Forelimb muscle (tissue), 1 donor: ENCODE measurements at regions not wholly inside any gene's neighbourhood (a gene's known extent, or its start where the extent isn't known, plus 50 kb on each side); places are given as distances from the start of the nearest gene placed in this dataset.

ENCODE experiments used
- DNase-seq: peaks from one replicate; pipeline ENCODE4 v3.0.0-alpha.2; 2013; ENCODE audit warnings: low read depth

DNA sequence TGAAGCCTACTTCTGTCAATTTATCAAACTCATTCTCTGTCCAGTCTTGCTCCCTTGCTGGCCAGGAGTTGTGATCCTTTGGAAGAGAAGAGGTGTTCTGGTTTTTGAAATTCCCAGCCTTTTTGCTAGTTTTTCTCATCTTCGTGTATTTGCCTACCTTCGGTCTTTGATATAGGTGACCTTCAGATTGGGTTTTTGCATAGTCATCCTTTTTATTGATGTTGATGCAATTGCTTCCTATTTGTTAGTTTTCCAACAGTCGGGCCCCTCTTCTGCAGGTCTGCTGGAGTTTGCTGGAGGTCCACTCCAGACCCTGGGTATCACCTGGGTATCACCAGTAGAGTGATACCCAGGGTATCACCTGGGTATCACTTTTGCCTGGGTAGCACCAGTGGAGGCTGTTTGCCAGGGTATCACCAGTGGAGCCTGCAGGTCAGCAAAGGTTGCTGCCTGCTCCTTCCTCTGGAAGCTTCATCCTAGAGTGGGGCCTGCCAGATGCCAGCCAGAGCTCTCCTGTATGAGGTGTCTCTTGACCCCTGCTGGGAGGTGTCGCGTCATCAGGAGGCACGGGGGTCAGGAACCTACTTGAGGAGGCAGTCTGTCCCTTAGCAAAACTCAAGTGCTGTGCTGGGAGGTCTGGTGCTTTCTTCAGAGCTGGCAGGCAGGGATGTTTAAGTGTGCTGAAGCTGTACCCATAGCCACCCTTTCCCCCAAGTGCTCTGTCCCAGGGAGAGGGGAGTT is 684.2 kb downstream of the PCDH18 start:
- DNase-seq: no peak

DNA sequence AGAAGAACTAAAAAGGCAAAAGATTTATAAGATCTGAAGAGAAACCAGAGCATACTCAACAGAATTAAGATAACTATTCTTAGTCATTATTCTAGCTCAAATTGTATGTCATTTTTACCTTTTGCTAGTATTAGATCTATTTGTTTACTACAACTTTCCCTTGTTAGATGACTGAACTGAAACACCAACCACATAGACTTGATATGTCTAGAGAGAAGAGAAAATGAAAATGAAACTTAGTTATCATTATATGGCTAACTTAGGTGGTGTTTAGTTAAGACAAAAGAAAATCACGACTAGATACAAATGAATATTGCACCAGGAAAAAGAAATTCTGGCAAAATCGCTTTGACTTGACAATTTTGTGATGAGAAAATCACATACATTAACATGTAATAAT is 690.8 kb downstream of the PCDH18 start:
- no peak for DNase-seq

DNA sequence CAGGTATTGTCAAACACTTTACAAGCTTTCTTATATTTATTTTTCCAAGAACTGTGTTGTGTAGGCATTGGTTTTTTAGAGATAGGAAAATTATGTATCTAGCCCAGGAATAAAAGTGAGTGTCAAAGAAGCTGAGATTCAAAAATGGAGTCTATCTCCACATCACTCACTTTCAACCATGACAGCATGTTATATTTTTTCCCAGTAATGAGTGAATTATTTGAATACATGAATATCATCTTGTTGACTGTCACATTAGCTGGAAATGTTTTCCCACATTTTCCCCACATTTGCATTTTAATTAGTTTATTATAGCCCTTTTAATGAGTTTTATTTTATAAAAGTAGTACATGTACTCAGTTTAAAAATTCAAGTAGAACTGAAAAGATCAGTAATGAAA is 693.7 kb downstream of the PCDH18 start:
- no peak for DNase-seq

DNA sequence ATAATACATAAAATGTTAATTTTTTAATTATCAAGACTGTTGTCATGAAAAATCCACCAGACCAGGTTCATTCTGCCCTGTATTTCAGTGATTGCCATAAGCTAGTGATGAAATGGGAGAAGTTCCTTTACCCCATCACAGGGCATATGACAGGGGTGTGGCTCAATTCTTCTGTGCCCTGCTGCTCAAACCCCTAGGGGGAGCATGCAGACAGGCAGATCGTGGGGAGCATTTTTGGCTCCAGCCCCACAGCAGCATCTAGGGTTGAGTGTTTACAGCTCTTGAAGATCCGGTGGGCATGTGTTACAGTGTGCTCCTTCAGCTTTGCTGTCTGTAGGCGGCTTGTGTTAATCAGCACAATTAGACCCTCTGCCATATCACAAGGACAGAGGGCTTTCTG is 700.7 kb downstream of the PCDH18 start:
- no peak for DNase-seq

DNA sequence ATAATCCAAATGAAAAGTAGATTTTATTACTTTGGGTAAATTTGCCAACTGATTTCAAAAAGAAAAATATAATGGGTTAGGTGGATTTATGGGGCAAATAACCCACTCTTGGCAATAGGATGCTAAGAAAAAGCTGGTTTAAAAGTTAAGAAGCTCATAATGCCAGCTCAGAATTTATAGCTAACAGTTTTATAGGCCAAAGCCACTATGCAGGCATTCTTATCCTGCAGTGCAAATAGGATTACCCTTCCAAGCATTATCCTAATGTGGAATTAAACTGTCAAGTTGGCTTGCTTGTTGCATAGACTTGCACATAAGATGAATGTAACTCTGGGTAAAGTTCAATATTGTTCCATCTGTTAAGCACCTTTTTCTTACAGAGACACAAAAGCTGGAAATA is 703.0 kb downstream of the PCDH18 start:
- no peak for DNase-seq

DNA sequence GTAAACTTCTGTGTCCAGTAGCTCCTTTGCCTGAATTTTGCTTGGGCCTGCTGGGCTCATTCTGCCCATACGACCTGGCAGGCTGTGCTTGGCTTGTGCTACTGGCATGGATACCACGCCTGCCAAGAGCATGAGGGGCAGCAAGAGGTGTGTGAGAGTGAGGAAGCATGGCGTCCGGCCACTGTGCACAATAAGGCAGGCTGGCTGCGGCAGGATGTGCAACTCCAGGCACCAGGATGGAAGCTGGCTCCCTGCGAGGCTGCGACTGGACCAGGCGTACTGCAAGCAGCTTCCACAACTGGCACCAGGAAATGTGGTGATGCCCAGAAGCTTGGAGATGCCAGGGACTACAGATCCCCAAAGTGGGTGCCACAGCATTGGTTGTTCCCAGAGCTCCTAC is 709.3 kb downstream of the PCDH18 start:
- no peak for DNase-seq

DNA sequence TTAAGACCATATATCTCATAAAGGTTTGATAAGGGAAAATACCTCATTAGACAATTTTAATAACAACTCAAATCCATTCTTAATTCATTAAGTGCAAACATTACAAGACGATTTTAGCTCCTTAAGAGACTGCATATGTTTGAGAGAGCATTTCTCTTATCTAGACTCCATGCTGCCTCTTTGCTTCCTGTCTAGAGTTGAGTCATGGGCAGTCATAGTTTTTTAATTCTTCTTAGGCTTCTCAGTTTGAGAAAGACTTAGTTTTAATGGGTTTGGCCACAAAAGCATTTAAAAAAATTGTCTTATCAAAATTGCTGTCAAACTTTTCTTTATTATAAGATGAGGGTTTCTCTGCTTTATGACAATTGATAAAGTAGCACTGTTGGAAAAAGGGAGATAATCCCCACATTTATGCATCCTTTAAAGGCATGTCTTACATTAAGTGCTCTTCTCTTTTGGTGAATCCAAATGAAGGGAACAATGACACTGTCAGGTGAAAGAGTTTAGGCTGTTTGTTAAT is 713.4 kb downstream of the PCDH18 start:
- no peak for DNase-seq

DNA sequence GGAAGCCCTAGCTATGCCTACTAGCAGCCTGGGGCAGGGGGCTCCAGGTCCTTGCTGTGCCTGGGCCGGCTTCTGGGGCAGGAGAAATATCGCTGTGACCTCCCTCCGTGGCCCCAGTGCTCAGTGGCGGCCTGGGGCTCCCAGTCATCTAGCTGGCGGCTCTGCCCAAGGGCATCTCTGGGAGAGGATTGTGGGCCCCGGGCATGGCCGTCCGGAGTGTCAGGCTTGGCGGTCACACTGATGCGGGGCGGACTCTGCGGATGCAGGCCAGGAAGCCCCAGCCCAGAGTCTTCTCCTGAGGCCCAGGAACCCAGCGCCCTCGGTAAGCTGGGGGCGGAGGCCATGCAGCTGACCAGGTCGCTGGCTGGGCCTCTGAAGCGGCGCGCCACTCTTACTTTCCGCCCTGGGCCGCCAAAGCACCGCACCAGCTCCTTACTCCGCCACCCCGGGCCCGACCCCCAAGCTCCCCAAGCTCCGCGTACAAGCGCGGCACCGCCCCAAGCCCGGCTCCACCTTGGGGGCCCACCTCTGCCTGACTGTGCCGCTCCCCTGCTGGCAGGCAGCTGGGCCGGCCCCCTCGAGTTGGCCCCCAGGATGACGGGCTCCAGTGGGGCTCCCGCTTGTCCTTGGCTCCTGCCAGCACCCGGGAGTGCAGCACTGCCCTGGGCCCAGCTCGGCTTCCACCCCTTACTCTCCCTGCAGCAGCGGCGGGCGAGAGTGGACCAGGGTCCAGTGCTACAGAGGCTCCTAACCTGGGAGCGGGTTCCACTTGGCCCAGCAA is 720.0 kb downstream of the PCDH18 start:
- no peak for DNase-seq

DNA sequence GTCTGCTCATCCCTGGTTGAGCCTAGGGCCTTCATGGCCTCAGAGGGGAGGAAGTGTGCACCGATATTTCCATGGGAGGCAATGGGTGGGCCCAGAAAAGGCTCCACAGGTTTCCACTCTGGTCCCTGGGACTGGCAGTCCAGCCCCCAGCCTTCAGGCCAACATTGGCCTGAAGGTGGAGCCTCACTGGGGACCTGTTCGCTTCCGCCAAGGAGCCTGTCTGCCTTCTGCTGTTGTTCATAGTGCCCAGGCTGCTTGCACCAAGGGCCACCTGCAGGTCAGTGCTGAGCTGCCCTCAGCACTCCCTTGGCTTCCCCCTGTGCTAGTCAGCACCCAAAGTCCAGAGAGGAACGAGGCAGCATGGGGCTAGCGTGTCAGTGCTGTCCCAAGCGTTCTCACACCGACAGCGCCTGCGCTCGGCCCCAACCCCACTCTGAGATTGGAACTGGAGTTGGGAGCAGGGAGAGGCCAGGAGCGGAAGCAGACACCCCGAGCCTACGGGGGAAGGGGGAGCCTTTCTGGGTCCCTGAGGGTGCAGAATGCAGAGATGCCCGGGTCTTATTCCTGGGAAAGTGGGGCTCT is 720.7 kb downstream of the PCDH18 start:
- DNase-seq: no peak

DNA sequence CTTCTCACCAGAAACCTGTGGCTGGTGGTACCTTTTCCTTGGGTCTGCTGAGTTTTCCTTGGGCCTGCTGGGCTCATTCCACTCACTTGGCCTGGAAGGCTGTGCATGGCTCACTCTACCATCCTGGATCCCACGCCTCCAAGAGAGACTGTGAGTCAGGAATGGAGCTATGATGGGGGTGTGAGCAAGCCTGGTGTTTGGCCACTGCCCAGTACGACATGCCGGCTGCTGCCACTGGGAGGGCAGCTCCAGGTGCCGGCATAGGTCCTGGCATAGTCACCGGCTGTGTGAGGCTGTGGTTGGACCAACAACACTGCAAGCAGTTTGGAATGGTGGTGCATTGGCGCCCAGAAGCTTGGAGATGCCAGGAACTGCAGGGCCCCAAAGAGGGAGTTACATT is 721.7 kb downstream of the PCDH18 start:
- no peak for DNase-seq

DNA sequence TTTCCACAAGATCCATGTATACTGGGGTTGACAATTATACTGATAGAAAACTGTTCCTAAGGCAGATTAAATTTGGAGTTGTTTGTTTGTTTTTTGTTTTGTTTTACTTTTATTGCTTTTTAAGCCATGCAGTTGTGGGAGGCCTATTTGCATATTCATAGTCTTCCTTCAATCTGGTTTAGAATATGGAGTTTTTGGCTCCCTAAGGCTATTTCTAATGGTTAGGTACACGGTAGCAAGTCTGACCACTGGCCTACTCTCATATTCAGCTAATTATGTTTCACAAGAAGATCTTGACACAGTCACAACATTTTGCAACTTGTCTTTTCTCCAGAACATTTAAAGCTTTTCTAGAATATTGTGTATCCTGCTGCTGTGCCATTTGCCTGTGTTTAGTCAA is 725.5 kb downstream of the PCDH18 start:
- DNase-seq: no peak

DNA sequence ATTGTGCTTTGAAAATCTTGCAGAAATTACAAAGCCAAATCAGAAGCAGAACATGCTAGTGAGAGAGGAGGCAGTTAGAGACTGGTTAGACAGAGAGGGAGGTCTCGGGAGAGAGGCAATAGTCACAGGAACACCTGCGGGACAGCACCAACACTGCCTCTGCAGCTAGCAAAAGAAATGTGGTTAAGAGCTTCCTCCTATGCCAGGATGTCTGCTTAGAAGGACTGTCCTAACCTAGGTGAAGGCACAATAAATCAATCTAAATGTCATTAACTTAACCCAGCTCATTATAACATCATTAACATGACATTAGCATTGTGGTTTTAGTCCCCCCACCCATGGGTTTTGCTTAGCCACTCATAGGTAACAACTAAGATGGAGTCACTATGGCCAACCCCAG is 726.7 kb downstream of the PCDH18 start:
- DNase-seq: no peak

DNA sequence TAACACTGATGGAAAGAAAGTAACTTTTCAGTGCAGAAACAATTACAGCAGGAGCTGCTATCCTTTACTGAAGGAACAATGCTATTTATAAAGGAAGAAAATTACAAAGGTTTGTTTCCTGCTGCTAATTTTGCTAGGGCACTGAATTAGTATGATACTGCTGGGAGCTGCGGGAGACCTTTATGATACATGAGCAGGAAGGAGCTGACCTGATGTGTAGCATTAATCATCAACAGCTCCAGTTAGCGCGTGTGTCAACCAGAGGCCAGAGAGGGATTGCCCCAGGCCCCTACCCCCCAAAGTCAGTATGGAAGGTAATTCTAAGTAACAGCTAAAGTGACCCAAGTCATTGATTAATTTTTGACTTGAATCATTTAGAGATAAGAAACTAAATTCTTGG is 728.9 kb downstream of the PCDH18 start:
- DNase-seq: no peak

DNA sequence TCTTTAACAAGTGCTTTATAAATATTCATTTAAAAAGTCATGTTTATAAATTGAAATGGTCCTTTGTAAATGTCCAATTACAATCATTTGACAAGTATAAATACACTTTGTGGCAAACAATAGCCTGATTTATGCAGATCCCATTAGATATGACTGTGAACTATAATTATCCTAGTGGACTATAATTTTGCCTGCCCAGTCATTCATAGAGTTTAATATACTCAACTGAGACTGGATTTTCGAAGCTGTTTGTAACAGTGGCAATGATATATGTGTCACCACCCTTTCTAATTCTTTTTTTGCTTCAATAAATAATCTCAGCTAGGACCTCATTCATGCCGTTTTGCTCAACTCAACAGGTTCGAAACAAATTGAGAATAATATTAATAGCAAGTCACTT is 732.0 kb downstream of the PCDH18 start:
- no peak for DNase-seq

DNA sequence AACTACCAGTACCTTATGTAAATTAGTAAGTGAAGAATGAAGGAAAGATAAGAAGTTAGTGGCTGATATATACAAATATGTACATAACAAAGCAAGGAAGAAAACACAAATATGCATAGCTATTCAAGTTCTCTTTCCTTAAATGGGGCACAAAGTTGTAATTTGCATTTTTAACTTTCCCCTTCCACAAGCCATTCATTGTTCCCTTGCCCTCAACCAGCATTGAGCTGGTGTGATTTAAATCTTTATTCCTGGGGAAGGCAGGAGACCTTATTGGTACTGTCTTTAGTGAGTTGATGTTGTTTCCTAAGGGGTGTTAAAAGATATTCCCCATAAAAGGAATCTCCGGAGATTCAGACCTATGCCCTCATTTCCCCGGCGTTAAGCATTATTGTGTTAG is 735.3 kb downstream of the PCDH18 start:
- no peak for DNase-seq

DNA sequence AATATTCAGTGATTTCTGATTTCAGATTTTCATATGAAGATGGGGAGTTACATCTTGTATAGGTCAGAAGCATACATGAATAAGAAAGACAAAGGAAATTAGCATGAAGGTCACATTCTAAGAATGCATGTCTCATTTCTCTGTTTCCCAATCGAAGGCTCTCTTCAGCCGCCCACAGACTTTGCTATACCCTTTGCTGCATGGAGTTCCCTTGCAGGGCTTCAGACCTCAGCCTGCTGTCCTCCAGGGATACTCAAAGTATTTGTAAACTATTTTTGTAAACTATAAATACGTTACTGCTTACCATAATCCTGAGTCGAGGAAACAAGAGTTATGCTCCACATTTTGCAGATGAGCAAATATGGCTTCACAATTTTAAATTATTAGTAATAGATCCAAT is 738.4 kb downstream of the PCDH18 start:
- DNase-seq: no peak

DNA sequence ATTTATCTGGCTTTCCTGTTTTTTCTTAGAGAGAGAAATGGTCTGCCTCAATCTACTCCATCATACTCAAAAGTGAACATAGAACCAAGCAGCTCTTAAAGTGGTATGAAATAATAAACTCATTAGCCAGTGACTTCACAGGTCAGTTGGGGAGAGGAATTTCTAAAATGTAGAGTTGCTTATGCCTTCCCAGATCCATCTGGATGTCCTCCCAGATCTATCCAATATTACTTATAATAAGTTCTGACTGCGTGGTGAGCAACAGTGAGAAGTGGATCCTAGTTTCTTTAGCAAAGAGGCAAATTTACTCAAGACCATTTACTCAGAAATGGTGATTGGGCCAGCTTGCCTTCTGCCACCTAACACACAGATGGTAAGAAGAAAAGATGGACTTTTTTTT is 748.0 kb downstream of the PCDH18 start:
- DNase-seq: no peak

DNA sequence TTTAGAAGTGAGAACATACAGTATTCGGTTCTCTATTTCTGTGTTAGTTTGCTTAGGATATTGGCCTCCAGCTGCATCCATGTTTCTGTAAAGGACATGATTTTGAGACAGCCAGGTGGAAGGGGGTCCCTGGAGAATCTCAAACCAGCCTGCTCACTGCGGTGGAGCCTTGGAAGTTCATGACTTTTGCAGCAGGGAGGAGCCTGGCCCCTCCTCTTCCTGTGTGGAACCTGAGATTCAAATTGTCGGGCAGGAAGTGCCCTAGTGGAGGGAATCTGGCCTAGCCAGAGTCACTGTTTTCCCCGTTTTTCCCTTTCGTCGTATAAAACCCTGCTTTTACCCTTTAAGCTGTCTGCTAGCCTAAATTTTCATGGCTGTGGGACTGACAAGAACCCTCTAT is 762.6 kb downstream of the PCDH18 start:
- DNase-seq: no peak

DNA sequence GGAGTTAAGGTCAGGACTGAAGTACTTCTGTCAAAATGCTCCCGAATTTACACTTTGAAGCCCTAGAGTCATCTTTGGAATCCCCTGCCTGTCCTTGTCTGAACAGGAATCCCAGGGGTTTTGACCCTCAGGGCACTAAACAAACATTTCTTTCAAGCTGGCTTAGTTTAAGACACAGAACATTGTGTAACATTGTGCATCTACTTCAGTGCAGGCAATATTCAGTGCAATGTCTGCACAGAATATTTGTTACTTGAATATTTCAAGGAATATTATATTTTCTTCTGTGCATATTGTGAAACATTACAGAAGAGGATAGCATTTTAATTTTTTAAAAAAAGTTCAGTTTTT is 763.4 kb downstream of the PCDH18 start:
- DNase-seq: no peak

DNA sequence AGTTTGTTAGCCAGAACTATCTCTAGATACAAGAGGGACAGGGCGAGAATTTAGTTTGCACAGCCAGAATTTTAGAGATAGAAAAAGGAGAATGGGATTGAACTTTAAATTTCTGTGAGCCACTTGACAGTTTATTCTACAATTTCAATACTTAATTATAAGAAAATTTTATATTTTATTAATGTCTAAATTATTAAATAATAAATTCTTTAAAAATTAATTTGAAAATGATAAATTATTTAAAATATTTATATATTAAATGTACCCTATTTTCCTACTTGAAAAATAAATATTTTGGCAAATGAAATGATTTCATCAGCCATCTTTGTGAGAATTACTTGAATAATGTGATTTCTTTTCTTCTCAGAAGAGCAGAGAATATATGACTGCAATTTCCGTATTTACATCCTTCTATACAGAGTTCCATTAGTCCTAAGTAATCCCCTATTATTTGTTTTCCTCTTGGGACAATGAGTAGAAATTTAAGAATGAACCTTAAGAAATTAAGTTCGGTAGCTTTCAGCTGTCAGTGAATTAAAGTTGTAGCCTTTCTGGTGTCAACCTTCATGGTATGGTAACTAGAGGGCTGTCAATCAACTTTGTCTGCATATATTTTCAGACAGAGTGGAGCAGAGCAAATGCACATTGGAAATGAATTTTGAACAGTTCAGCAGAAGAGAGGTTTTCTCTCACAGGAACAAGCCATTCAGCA is 763.9 kb downstream of the PCDH18 start:
- DNase-seq: no peak

DNA sequence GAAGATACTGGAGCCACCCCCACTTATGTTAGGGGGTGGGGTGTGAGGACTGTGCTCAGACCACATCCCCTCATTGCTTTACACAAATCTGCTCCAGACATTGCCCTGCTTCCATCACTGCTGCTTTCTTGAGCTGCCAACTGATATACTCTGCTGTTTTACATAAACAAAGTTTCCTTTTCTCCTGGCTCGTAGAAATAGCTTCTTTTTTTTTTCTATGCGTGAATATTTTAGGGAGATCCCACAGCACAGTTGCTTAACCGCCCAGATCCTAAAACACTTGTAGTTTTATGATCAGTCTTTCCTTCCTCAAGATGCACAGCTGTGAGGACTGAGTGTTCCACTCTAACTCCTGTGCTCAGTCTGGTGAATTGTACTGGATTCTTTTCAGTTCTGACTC is 768.4 kb downstream of the PCDH18 start:
- DNase-seq: no peak

DNA sequence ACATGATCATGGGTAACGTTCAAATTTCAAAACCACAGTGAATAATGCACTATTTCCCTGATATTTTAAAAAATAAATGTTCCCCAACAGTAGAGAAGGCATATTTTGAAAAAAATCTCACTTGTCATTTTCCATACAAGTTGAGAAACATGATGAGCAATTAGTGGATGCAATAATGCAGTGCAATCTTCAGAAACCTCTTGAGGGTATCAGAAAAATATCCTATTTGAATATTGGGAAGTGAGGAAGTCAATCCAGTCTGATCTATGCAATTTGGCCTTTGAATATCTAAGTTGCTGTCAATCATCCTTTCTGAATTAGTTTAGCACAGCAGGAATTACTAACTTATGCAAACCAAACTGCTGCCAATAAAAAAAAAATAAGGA is 776.8 kb downstream of the PCDH18 start:
- DNase-seq: no peak
